K562 (cell line): ENCODE measurements at regions not wholly inside any gene's neighbourhood (a gene's known extent, or its start where the extent isn't known, plus 50 kb on each side); places are given as distances from the start of the nearest gene placed in this dataset.

Experiments used
- ATAC-seq: fragments of 200-7000 bp; cut with Tn5 transposase; 3 replicates; pipeline ENCODE4 v1.9.1; 2020; ENCODE audit warnings: moderate library complexity
- BruUV-seq: library from RNA; stranded (reverse); fragments of 400-500 nt; replicated peaks from 2 replicates; lab custom pipeline; 2021; lab: Mats Ljungman, UMichigan
- CTCF ChIA-PET: fragments of 300-600 bp; formaldehyde crosslinking; extraction: SDS; loops from one replicate; lab custom pipeline; 2021; ENCODE audit warnings: low intra/inter-chr PET ratio; lab: Yijun Ruan, JAX
- POLR2A ChIA-PET: fragments of 300-600, 350-650 bp; sonication (Branson Sonifier 250); formaldehyde crosslinking; extraction: SDS; loops from one replicate; lab custom pipeline; 2021; ENCODE audit warnings: antibody characterized with exemption, inconsistent platforms; lab: Yijun Ruan, JAX
- DNase-seq, 4 experiments: peaks; one replicate each; pipeline versions ENCODE4 v3.0.0 to v3.0.0-alpha.2; 2011 to 2018; ENCODE audit warnings: low spot score in 3 of 4, mixed read lengths in 3 of 4; ENCODE audit errors: extremely low read depth in 1 of 4
- FAIRE-seq: peaks from 2 replicates; lab custom pipeline; 2011; peaks lifted over from hg19 to GRCh38; lab: Jason Lieb, UNC
- H2AFZ ChIP-seq: 2 replicates; pipeline ENCODE4 v1.6.0; 2011; ENCODE audit warnings: low read depth, low read length, control low read depth, inconsistent platforms
- H3K27ac ChIP-seq: fragments of 200-600 bp; 3 replicates; pipeline ENCODE4 v1.8.0; 2011; ENCODE audit warnings: low read depth, mild to moderate bottlenecking, control low read depth, inconsistent platforms, low read length, moderate library complexity, mixed read lengths; ENCODE audit errors: extremely low read depth
- H3K27me3 ChIP-seq, 2 experiments: fragments of 300-600 bp in 1 of 2; 2 replicates in 1 of 2; 3 replicates in 1 of 2; pipeline versions ENCODE4 v1.6.0 to v1.8.0; 2011; ENCODE audit warnings: inconsistent platforms in 2 of 2, low read length in 2 of 2, mild to moderate bottlenecking in 1 of 2, mixed read lengths in 1 of 2, moderate library complexity in 1 of 2; ENCODE audit not compliant: control insufficient read depth in 2 of 2, insufficient read depth in 2 of 2
- H3K36me3 ChIP-seq: fragments of 300-600 bp; 3 replicates; pipeline ENCODE4 v1.8.0; 2011; ENCODE audit warnings: mild to moderate bottlenecking, low read length, inconsistent platforms; ENCODE audit not compliant: control insufficient read depth, insufficient read depth
- H3K4me1 ChIP-seq, 2 experiments: fragments of 200-600 bp in 1 of 2; replicated peaks in 1 of 2; 2 replicates in 1 of 2; 3 replicates in 1 of 2; pipeline versions ENCODE4 v1.5.1 to v1.8.0; 2011; ENCODE audit warnings: inconsistent platforms in 2 of 2, low read length in 2 of 2, mild to moderate bottlenecking in 1 of 2, mixed read lengths in 1 of 2, moderate library complexity in 1 of 2; ENCODE audit not compliant: control insufficient read depth in 2 of 2, insufficient read depth in 2 of 2
- H3K4me2 ChIP-seq: 2 replicates; pipeline ENCODE4 v1.6.1; 2011; ENCODE audit warnings: low read length, control low read depth, inconsistent platforms, mixed read lengths; ENCODE audit not compliant: insufficient read depth
- H3K4me3 ChIP-seq: fragments of 200-600 bp; sonication (generic), shearing (Covaris generic); 2 replicates; pipeline ENCODE4 v1.5.1; 2016; ENCODE audit warnings: control low read depth, inconsistent platforms
- H3K79me2 ChIP-seq: fragments of 200-600 bp; 3 replicates; pipeline ENCODE4 v1.8.0; 2011; ENCODE audit warnings: low read length, inconsistent platforms; ENCODE audit not compliant: control insufficient read depth, insufficient read depth
- H3K9ac ChIP-seq, 2 experiments: 2 replicates each; pipeline versions ENCODE4 v1.6.0 to v1.6.1; 2011; ENCODE audit warnings: low read depth in 2 of 2, low read length in 2 of 2, control low read depth in 1 of 2, inconsistent platforms in 1 of 2, mild to moderate bottlenecking in 1 of 2, mixed read lengths in 1 of 2; ENCODE audit not compliant: insufficient read depth in 1 of 2
- H3K9me1 ChIP-seq: one replicate; pipeline ENCODE4 v1.6.0; 2011; ENCODE audit warnings: inconsistent platforms, mild to moderate bottlenecking, low read length, moderate library complexity; ENCODE audit not compliant: control insufficient read depth, insufficient read depth
- H3K9me3 ChIP-seq: replicated peaks from 2 replicates; pipeline ENCODE4 v1.5.1; 2011; ENCODE audit warnings: low read depth, low read length, inconsistent platforms; ENCODE audit not compliant: control insufficient read depth, insufficient read depth
- H4K20me1 ChIP-seq: replicated peaks from 2 replicates; pipeline ENCODE4 v1.6.1; 2011; ENCODE audit warnings: low read length, inconsistent platforms, mixed read lengths; ENCODE audit not compliant: control insufficient read depth, insufficient read depth
- CTBP1 ChIP-seq: fragments of 450-650 bp; IDR thresholded peaks from 2 replicates; pipeline ENCODE4 v1.6.1; 2016; ENCODE audit warnings: borderline replicate concordance
- EZH2 ChIP-seq: IDR thresholded peaks from 2 replicates; pipeline ENCODE4 v1.6.1; 2012; ENCODE audit warnings: low read depth, mild to moderate bottlenecking, inconsistent platforms, low read length, borderline replicate concordance
- FOXA1 ChIP-seq: fragments of 450-650 bp; IDR thresholded peaks from 2 replicates; pipeline ENCODE4 v1.6.1; 2016; ENCODE audit warnings: mild to moderate bottlenecking, borderline replicate concordance
- HDAC3 ChIP-seq: fragments of 450-650 bp; IDR thresholded peaks from 2 replicates; pipeline ENCODE4 v1.6.1; 2018; ENCODE audit warnings: borderline replicate concordance, mild to moderate bottlenecking, moderate library complexity; ENCODE audit not compliant: partially characterized antibody
- LARP7 ChIP-seq: fragments of 450-650 bp; IDR thresholded peaks from 2 replicates; pipeline ENCODE4 v1.6.1; 2016
- MTA2 ChIP-seq: fragments of 450-650 bp; IDR thresholded peaks from 2 replicates; pipeline ENCODE4 v1.6.1; 2016; ENCODE audit warnings: low read depth
- POLR2AphosphoS2 ChIP-seq: IDR thresholded peaks from 2 replicates; pipeline ENCODE4 v1.6.1; 2012; ENCODE audit warnings: low read length, improper control_type of control experiment
- RBM14 ChIP-seq: fragments of 200-400 bp; formaldehyde crosslinking; IDR thresholded peaks from 2 replicates; pipeline ENCODE4 v1.6.1; 2018; ENCODE audit warnings: low read depth, mild to moderate bottlenecking, low read length, moderate library complexity, borderline replicate concordance; ENCODE audit not compliant: insufficient read depth
- STAT5A ChIP-seq: IDR thresholded peaks from 2 replicates; pipeline ENCODE4 v1.6.1; 2012; ENCODE audit warnings: low read length, inconsistent platforms, borderline replicate concordance
- ZNF75A ChIP-seq: fragments of 450-650 bp; formaldehyde crosslinking; IDR thresholded peaks from 2 replicates; pipeline ENCODE4 v1.4.0; 2020; ENCODE audit warnings: mild to moderate bottlenecking
- ZZZ3 ChIP-seq: fragments of 450-650 bp; IDR thresholded peaks from 2 replicates; pipeline ENCODE4 v1.6.1; 2016; ENCODE audit warnings: antibody characterized with exemption, mild to moderate bottlenecking, moderate library complexity
- WGBS: fragments of 100-300 bp; shearing (Covaris generic); methylation state at CpG from one replicate; pipeline ENCODE4 v1.1.6; 2016; ENCODE audit warnings: low coverage, mixed read lengths; ENCODE audit not compliant: insufficient coverage; ENCODE audit errors: missing lambda C conversion rate; 5-methylcytosine and 5-hydroxymethylcytosine counted together
- in situ Hi-C: fragments of 300-500 bp; cut with MboI; formaldehyde crosslinking; loops from 4 replicates; pipeline ENCODE4 v1.15.0; 2018; ENCODE audit warnings: inconsistent platforms, mixed read lengths
- intact Hi-C: fragments of 100-400 bp; cut with micrococcal nuclease; formaldehyde crosslinking; loops from 2 replicates; pipeline ENCODE4 v1.14.2; 2022
- TF ChIP-seq, protein P1 (sequence below): fragments of 250-450 bp; sonication (Bioruptor Pico); IDR thresholded peaks from 2 replicates; pipeline ENCODE4 v1.4.0; 2020
- TF ChIP-seq, protein P2 (sequence below): sonication (generic); formaldehyde crosslinking; IDR thresholded peaks from 2 replicates; pipeline ENCODE4 v1.8.1; 2022; ENCODE audit warnings: missing genetic modification reagents
- TF ChIP-seq, protein P3 (sequence below), 3 experiments: IDR thresholded peaks in 2 of 3; conservative IDR thresholded peaks in 1 of 3; 2 replicates each; pipeline ENCODE4 v1.5.1; 2011 to 2012; ENCODE audit warnings: low read length in 3 of 3, mild to moderate bottlenecking in 3 of 3, control low read depth in 2 of 3, improper control_type of control experiment in 1 of 3, inconsistent platforms in 1 of 3, low read depth in 1 of 3, mixed read lengths in 1 of 3, moderate library complexity in 1 of 3; ENCODE audit not compliant: insufficient read depth in 2 of 3

DNA sequence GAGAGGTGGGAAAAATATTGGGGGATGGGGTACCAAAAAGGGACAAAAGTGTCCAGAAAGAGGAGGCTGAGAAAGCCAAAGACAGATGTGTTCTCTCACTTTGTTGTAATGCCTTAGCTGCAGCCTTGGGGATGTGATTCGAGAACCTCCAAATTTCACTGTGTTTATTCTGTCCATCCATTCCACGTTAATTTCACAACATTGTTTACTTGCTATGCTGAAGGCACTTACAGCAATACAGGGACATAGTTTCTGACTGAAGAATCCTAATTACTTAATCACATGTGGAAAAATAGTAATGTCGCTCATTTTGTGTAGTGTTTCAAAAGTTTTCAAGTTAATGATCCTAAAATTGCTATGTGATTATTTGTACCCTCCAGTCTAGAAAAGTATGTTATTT is 146.2 kb upstream of the SLC38A2 start:
- in situ Hi-C loops (no loop called here), intact Hi-C loops (no loop called here)
- Histone ChIP-seq H3K79me2 (no peaks in the 10 kb centered on the region), H3K36me3 (no peaks in the 10 kb centered on the region), H3K27me3 (no peaks in the 10 kb centered on the region), H3K27ac (no peak overlapping the region), H3K4me3 (no peak overlapping the region), H3K4me2 (no peak overlapping the region), H3K9me1 (no peaks in the 10 kb centered on the region), H4K20me1 (no peaks in the 10 kb centered on the region), H3K4me1 (peaks cover 7 to 17% of the 10 kb centered on the region in 2 experiments), H3K9me3 (no peaks in the 10 kb centered on the region), H2AFZ (no peak overlapping the region), H3K9ac (no peak overlapping the region)
- ChIA-PET CTCF (no interaction called here), POLR2A (no interaction called here)
- no TSS peak for BruUV-seq
- DNase-seq (no peak), ATAC-seq (no peak), FAIRE-seq (no peak)
- 56% methylated on average over 3 of the region's 3 CpGs for WGBS
- TF ChIP-seq POLR2AphosphoS2 (no peak), RBM14 (no peak), MTA2 (no peak), ZZZ3 (no peak), LARP7 (no peak), FOXA1 (no peak), HDAC3 (no peak), STAT5A (no peak), CTBP1 (no peak), EZH2 (no peak), ZNF75A (no peak)
- TF ChIP-seq, protein P1, sequence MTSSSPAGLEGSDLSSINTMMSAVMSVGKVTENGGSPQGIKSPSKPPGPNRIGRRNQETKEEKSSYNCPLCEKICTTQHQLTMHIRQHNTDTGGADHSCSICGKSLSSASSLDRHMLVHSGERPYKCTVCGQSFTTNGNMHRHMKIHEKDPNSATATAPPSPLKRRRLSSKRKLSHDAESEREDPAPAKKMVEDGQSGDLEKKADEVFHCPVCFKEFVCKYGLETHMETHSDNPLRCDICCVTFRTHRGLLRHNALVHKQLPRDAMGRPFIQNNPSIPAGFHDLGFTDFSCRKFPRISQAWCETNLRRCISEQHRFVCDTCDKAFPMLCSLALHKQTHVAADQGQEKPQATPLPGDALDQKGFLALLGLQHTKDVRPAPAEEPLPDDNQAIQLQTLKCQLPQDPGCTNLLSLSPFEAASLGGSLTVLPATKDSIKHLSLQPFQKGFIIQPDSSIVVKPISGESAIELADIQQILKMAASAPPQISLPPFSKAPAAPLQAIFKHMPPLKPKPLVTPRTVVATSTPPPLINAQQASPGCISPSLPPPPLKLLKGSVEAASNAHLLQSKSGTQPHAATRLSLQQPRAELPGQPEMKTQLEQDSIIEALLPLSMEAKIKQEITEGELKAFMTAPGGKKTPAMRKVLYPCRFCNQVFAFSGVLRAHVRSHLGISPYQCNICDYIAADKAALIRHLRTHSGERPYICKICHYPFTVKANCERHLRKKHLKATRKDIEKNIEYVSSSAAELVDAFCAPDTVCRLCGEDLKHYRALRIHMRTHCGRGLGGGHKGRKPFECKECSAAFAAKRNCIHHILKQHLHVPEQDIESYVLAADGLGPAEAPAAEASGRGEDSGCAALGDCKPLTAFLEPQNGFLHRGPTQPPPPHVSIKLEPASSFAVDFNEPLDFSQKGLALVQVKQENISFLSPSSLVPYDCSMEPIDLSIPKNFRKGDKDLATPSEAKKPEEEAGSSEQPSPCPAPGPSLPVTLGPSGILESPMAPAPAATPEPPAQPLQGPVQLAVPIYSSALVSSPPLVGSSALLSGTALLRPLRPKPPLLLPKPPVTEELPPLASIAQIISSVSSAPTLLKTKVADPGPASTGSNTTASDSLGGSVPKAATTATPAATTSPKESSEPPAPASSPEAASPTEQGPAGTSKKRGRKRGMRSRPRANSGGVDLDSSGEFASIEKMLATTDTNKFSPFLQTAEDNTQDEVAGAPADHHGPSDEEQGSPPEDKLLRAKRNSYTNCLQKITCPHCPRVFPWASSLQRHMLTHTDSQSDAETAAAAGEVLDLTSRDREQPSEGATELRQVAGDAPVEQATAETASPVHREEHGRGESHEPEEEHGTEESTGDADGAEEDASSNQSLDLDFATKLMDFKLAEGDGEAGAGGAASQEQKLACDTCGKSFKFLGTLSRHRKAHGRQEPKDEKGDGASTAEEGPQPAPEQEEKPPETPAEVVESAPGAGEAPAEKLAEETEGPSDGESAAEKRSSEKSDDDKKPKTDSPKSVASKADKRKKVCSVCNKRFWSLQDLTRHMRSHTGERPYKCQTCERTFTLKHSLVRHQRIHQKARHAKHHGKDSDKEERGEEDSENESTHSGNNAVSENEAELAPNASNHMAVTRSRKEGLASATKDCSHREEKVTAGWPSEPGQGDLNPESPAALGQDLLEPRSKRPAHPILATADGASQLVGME, result no peak
- TF ChIP-seq, protein P2, sequence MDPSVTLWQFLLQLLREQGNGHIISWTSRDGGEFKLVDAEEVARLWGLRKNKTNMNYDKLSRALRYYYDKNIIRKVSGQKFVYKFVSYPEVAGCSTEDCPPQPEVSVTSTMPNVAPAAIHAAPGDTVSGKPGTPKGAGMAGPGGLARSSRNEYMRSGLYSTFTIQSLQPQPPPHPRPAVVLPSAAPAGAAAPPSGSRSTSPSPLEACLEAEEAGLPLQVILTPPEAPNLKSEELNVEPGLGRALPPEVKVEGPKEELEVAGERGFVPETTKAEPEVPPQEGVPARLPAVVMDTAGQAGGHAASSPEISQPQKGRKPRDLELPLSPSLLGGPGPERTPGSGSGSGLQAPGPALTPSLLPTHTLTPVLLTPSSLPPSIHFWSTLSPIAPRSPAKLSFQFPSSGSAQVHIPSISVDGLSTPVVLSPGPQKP (CRISPR knock-in tag), result no peak
- TF ChIP-seq, protein P3, sequence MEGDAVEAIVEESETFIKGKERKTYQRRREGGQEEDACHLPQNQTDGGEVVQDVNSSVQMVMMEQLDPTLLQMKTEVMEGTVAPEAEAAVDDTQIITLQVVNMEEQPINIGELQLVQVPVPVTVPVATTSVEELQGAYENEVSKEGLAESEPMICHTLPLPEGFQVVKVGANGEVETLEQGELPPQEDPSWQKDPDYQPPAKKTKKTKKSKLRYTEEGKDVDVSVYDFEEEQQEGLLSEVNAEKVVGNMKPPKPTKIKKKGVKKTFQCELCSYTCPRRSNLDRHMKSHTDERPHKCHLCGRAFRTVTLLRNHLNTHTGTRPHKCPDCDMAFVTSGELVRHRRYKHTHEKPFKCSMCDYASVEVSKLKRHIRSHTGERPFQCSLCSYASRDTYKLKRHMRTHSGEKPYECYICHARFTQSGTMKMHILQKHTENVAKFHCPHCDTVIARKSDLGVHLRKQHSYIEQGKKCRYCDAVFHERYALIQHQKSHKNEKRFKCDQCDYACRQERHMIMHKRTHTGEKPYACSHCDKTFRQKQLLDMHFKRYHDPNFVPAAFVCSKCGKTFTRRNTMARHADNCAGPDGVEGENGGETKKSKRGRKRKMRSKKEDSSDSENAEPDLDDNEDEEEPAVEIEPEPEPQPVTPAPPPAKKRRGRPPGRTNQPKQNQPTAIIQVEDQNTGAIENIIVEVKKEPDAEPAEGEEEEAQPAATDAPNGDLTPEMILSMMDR (IDR thresholded peaks at IDR 0.05 in 2 of 3, conservative IDR thresholded peaks at IDR 0.05 in 1 of 3; ENCODE audit: insufficient read depth in 2 of 3, low read depth in 1 of 3, low read length in 3 of 3), result no peak
